HG03354 (cell line): ENCODE measurements at regions not wholly inside any gene's neighbourhood (a gene's known extent, or its start where the extent isn't known, plus 50 kb on each side); places are given as distances from the start of the nearest gene placed in this dataset.

Source experiments
- ATAC-seq: cut with Tn5 transposase; IDR thresholded peaks from one replicate; pipeline ENCODE4 v1.9.1; 2021; ENCODE audit warnings: mild to moderate bottlenecking; ENCODE audit not compliant: unreplicated experiment, poor library complexity, severe bottlenecking

DNA sequence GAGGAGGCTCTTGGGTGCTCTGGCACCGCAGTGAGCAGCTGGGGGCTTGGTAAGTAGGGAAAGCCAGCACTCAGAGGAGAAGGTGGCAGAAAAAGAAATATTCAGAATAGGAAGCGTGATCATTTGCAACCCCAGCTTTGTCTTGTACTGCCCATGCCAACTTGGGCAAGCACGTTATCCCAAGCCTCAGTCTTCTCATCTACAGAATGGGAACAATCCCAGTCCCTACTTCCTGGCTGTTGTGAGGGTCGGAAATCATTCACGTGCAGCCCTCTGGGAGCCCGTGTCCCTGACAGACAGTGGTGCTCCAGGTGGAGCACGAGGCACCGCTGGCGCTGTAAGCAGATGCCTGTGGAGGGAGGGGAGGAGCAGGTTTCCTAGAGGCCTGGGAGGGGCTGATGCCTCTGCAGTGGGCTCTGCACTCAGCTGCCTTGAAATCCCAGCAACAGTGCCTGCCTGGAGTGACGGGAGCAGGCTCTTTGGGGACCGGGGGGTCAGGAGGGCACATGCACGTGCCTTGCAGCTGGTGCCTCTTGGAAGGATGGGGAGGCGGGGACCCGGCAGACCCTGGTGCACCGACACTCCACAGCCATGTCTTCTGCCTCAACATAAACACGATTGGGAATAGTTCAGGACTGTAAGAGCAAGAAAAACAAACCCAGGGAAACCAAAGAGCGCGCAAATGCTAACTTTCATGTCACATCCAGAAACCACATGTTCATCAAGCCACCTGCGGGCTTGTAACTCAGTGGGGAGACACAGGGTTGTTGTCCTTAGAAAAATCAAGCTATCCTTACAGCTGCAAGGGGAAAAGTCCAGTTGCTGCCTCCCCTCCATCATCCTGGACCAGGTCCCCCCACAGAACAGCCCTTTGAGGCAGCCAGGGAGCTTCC, 86.5 kb upstream of the DIO3 start:
- ATAC-seq: no peak

DNA sequence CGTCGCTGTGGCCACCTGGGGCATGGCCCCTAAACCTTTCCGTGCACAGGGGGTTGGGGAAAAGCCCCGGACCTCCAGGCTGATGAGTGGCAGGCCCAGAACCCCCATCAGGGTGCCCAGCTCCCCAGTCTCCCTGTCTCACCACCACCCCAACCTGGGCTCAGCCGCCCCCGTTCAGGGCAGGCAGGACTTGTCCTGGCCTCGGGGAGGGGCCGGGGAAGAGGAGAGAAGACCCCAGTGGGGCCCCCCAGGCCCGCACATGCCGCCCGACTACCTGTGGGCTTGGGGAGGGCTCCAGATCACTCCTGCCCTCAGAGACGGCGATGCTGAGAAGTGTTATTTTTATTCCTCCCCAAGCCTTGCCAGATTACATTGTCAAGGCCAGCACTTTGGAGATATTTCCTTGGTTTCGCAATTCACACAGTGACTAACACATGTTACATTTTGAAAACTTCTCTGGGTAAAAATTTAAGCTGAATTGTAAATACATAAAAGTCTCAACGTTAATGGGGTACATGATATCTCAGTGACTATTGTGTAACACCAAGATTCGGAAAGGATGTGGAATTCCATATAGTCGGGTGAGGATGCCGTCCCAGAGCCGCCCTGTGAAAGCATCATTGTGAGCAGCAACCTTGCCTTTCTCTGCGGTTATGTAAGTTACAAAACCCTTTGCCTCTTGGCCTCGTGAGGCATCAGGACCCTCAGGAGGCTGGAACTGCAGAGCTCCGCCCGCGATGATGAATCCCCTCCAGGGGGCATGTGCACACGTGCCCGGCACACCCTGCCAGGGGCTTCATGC, 85.6 kb upstream of the DIO3 start:
- no peak for ATAC-seq

DNA sequence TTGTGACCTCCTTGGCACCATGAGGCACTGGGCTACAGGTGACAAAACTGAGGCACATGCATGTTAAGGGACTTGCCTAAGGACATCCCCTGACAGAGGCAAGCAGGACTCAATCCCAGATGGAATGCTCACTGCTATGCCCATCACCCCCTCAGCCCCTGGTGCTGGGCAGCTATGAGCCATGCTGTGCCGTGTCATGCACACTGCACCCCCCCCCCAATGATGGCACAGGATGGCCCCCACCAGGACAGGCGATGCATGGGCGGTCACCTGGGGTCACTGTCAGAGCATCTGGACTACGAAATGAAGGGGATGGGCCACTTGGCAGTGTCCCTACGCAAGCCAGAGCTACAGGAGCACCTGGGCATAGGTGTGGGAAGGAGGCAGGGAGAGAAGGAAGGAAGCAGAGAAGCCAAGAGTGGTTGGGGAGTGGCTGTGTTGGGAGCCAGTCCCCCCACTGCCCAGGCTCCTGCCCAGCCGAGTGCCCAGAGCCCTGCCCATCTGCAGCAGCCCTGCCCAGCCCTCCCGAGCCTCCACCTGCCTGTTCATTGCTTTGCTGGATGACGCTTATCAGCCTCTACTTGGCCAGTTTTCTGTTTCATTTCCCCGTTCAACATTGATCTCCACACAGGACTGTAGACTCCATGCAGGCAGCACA, 84.9 kb upstream of the DIO3 start:
- no peak for ATAC-seq

DNA sequence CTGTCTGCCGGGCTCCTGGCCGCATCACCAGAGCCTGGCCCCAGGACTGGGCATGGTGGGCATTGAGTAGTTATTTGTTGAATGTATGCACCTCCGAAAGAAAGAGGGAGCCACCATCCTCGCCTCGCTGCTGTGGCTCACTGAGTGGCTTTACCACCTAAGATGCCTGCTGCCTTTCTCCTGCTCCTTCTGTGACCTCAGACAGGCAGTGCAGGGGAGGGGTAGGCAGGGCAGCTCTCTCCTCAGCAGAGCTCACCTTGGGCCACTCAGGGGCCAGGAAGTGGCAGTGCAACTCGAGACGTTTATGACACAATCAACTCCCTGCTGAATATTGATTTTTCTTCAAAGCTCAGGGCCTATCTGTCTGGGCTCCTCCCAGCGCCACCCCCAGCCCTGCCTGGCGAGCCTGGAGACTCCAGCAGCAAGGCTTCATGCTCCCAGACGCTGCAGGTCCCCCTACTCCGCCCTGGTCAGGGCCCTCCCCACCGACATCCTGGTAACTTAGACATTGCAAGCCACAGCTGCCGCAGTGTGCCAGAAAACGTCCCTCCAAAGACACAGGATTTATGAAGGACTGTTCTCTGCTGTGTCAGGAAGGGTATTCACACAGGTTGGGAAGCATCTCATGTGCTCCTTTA, 84.3 kb upstream of the DIO3 start:
- ATAC-seq: no peak

DNA sequence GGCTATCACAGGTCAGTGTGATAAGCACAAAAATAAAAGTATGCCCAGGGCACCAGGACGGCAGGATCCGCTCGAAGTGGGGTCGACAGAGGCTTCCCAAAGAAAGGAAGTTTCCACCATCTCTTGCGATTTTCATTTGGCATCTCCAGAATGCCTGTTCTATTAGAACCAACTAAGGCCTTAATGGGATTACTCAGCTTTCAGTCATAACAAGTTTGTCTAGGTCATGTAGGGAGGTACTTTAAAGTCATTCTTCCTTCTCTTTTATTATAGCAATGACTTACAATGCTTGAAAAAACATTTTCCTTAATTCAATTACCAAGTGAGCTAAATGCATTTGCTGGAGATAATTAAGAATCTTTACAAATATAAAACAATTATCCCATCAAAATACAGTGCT, 83.6 kb upstream of the DIO3 start:
- no peak for ATAC-seq

DNA sequence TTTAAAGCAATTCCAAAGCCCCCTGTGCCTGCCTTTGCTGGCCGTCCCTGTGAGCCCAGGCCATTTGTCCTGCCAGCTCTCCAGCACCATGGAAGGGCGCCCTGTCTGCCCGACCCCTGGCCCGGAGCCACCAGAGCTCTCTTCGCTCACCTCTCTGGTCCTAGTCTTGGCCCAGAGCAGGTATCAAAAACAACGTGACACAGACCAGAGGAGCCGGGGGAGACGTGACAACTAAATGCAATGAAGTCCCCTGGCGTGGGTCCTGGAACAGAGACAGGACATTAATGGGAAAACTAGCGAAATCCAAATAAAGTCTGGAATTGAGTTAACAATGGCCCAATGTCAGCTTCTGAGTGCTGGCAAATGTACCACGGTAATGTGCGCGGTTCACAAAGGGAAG, 83.2 kb upstream of the DIO3 start:
- no peak for ATAC-seq

DNA sequence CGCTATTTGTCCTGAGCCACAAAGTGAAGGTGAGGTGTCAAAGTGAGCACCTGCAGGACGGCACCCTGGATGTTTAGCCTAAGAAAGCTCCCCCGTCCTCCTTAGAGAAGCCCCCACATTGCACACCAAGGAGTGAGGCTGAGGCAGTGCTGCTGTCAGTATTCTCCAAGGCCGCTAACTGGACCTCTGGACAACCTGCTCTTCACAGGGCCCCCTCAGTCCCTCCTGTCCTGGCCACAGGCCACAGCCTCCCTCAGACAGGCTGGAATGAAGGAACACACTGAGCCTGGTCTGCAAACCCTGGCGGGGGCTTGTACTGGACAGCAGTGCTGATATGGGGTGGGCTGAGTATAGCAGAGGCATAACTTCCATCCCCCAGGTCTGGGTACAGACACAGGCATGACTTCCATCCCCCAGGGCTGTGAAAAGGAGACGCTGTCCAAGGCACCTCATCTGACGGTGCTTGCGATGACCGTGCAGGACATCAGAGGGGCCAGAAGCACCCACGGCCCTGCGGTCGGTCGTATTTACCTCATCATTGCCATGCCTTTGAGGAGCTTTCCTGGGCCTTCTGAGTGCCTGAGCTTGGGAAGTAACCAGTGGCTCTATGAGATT, 82.4 kb upstream of the DIO3 start:
- ATAC-seq: no peak

DNA sequence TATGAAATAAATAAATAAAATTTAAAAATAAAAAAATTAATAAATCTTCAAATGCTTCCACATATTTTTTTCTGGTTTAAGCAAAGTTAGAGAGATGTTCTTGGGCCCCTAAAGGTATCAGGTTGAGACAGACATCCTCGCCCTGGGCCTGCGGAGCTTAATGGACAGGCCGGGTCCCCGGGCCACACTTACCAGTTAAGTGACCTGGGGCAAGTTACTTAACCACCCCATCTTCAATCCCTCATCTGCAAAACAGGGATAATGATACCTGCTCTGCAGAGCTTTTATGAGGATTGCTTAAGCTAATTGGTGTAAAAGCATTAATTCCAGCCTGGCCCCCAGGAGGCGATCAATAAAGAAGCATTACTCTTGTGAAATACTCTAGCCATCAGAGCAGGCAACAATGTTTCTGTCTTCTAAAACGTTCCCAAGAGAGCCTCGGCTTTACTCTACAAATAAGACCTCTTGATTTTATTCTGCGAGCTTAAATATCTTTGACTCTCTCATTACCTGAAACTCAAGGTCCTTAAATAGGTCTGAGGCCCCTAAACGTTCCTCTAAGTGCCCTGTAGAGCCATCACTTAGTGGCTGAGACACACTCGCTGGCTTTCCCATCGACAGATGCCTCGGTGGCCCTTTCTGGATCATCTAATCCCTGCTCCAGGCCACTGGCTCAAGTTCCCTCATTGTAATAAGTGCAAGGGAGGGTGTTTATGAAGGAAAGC, 81.1 kb upstream of the DIO3 start:
- ATAC-seq: no peak

DNA sequence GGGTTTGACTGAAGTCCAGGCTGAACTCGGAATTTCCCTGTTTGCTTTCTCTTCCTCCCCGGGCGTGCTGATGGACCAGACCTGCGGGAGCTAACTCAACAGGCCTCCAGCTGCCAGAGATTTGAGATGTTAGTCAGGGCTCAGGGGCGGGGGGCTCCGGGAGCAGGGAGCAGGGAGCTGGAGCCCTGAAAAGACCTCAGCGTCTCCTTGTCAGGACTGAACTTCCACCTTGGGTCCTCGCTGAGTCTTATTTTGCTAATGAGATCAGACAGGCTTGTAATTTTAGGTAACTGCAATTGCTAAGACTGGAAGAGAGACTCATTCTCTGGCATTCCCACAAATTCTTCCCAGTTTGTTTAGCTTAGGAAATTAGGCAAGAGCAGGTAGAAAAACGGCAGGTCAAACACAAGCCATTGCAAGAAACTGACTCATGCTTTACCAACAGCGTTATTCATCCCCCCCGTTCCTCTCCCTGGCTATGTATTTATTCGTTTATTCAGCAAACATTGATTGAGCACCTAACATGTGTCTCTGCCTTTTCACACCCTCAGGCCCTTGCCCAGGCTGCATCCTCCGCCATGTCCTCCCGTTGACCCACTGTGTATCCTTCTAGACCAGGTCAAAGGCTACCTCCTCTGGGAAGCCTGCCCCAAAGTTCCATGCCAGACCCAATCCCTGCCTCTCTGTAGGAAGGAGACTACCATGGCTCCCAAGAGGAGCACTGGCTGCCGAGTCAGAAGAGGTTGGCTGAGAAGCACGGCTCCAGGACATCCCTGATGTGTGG, 80.4 kb upstream of the DIO3 start:
- ATAC-seq: no peak

DNA sequence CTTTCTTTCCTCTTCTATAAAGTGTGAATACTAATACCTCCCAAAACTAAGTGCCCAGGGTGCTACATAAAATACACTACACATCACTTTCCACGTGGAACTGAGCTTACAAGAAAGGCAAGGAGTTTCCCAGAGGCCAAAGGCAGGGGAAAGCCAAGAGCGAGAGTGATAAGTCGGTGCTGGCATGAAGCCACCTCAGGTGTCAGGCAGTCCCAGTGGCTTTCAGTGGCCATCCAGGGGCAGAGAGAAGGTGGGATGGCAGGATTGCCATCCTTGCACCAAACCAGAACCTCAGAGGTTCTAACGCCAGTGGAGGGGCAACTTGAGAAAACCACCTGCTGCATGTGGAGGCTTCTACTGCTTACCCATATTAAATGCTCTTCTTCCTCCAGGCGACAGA, 79.7 kb upstream of the DIO3 start:
- no peak for ATAC-seq

DNA sequence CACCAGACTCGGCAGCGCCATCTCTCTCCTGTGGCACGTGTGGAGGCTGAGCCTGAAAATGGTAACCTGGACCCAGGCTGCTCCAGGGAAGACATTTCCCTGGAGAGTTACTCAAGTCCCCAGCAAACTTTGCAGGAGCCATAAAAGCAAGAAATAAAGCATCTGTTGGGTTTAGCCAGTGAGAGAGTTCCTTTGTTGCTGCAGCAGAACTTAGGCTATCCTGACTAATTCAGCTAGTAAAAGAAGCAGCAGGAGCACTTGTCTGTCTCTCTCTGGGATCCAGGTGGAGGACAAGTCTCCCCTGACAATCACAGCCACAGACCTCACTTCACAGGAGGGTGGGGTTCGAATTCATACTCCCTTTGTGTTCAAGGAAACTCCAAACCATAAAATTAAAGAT, 79.2 kb upstream of the DIO3 start:
- ATAC-seq: no peak

DNA sequence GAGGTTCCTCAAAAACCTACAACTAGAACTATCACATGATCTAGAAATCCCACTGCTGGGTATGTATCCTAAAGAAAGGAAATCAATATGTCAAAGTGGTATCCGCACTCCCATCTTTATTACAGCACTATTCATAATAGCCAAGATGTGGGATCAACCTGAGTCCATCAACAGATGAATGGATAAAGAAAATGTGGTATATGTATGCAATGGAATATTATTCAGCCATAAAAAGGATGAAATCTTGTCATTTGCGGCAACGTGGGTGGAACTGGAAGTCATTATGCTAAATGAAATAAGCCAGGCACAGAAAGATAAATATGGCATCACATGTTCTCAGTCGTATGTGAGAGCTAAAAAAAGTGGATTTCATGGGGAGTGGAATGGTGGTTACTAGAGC, 77.5 kb upstream of the DIO3 start:
- no peak for ATAC-seq

DNA sequence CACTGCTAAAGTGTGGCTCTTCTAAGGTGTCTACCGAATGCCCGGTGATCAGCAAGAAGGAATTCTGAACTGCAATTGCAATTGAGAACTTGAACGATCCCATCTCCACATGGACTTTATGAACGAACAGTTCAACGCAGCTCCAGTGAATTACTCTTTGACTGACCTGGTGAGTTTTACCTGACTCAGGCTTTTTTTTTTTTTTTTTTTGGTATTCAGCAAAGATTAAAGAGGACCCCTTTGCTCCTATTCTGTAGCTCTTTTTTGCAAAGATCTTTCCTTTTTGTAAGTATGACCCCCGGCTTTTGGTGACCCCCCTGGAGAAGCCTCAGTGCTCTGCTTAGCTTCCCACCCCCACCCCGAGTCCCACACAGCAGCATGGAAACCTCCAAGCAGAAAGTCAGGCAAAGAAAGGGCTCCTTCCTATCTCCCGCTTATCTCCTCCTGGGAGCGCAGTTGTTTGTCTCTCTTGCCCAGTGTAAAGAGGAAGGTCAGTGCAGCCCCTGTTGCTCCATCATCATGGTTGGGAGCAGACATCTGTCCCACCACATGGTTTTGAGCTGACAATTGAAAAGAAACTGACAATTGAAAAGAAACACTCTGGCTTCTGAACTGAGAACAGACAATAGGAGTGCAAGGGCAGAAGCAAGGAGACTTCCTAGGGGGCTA, 72.1 kb upstream of the DIO3 start:
- no peak for ATAC-seq

DNA sequence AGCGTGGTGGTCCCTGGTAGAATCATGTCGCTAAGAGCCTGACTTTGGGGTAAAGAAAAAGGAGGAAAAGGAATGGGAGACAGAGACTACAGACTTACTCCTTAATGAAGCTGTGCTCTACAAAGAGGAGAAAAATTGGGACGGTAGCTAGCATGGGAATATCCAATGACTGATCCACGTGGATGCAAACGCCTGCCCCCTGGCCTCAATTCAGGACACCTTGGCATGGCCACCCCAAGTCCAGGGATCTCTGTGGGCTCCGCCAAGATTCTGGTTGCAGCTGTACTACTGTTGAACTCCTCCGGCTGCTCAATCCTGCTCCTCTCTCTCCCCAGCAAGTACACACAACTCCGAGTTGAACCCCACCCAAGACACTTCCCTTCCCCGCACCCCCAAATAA, 70.5 kb upstream of the DIO3 start:
- no peak for ATAC-seq

DNA sequence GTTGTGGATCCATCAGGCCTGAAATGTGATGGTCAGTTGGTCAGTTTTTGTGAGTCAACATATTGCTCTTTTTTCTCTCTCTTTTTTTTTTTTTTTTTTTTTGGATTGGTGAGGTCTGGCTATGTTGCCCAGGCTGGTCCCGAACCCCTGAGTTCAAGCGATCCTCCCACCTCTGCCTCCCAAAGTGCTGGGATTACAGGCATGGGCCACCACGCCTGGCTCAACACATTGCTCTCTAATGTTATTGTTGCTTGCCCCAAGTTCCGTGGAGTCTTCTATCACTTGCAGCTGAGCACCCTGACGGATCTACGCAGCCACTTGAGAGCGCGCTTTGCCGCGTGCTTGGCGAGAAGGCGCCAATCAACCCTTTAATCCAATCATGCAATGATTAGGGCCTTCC, 69.5 kb upstream of the DIO3 start:
- ATAC-seq: no peak

DNA sequence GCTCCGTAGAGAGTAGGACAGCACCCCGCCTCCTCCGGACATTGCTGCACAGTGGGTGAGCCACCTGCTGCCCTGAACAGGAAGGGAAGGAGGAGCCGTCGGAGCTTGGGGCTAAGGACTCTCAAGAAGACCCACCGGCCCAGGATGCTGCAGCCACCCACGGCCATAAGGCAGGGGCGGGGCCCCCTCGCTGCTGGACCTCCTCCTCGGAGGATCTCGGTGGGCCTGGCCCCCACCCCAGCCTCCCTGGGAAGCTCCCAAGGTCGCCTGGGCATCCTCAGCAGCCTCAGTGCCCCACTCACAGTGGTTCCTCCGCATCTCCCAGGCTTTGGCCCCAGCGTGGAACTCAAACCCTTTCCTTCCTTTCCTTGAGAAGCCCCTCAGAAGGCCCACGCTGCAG, 68.6 kb upstream of the DIO3 start:
- ATAC-seq: no peak

DNA sequence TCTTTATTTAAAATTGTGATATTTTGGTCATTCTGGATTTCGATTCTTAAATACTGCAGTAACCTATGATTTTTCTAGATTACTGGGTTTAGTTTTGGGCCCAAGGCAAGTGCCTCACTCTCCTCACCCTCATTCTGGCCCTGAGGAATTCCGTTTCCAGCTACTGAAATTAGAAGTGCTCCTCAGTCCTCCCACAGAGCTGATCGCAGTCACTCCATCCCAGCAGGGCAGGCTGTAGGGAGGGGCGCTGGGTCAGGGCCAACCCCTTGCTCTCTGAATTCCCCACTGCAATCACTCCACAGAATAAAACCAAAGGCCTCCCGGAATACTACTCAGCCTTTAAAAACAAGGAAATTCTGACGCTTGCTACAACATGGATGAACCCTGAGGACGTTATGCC, 66.5 kb upstream of the DIO3 start:
- ATAC-seq: no peak

DNA sequence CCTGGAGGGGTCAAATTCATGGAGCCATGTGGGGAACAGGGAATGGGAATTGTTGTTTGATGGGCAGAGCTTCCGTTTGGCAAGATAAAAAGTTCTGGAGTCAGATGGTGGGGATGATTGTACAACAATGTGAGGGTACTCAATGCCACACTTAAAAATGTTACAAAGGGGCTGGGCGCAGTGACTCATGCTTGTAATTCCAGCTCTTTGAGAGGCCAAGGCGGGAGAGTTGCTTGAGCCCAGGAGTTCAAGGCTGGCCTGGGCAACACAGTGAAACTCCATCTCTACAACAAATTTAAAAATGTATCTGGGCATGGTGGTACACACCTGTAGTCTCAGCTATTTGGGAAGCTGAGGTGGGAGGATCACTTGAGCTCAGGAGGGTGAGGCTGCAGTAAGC, 66.0 kb upstream of the DIO3 start:
- no peak for ATAC-seq
